ENCODE measurements at regions not wholly inside any gene's neighbourhood (a gene's known extent, or its start where the extent isn't known, plus 50 kb on each side); places are given as distances from the start of the nearest gene placed in this dataset.
"Not testable (repeated sequence)": the region's sequence is repeated elsewhere in the genome, so short reads cannot be mapped to it uniquely, and the experiment has no call there.

GRCh38 chr3:107470496-107470895, 52.3 kb upstream of the BBX start:
- not testable (repeated sequence) for DNase-seq
